ENCODE measurements at regions not wholly inside any gene's neighbourhood (a gene's known extent, or its start where the extent isn't known, plus 50 kb on each side); places are given as distances from the start of the nearest gene placed in this dataset.

DNA sequence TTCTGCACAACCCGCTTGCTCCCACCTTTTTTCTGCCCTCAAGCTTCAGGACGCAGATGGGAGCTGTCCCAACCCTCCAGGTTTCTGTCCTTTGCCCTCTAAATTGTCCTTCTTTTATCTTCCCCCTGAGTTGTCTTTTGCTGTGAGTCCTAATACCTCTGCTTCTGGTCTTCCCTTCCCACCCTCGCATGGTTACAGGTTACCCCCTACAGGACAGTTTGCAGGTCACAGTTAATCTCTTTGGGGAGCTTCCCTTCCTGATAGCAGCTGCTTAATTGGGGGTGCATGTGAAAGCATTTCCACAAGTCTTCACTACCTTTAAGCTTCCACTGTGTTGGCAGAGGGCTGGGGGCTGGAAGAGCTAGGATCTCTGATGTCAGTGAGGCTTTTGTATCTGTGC, 121.5 kb upstream of the CXCL12 start:
- TF ChIP-seq, protein P1, sequence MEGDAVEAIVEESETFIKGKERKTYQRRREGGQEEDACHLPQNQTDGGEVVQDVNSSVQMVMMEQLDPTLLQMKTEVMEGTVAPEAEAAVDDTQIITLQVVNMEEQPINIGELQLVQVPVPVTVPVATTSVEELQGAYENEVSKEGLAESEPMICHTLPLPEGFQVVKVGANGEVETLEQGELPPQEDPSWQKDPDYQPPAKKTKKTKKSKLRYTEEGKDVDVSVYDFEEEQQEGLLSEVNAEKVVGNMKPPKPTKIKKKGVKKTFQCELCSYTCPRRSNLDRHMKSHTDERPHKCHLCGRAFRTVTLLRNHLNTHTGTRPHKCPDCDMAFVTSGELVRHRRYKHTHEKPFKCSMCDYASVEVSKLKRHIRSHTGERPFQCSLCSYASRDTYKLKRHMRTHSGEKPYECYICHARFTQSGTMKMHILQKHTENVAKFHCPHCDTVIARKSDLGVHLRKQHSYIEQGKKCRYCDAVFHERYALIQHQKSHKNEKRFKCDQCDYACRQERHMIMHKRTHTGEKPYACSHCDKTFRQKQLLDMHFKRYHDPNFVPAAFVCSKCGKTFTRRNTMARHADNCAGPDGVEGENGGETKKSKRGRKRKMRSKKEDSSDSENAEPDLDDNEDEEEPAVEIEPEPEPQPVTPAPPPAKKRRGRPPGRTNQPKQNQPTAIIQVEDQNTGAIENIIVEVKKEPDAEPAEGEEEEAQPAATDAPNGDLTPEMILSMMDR (IDR thresholded peaks at IDR 0.05 in 2 of 3, conservative IDR thresholded peaks at IDR 0.05 in 1 of 3; ENCODE audit: borderline replicate concordance in 1 of 3, insufficient read depth in 1 of 3, low read depth in 2 of 3, low read length in 2 of 3) = no peak
- TF ChIP-seq, protein P2, sequence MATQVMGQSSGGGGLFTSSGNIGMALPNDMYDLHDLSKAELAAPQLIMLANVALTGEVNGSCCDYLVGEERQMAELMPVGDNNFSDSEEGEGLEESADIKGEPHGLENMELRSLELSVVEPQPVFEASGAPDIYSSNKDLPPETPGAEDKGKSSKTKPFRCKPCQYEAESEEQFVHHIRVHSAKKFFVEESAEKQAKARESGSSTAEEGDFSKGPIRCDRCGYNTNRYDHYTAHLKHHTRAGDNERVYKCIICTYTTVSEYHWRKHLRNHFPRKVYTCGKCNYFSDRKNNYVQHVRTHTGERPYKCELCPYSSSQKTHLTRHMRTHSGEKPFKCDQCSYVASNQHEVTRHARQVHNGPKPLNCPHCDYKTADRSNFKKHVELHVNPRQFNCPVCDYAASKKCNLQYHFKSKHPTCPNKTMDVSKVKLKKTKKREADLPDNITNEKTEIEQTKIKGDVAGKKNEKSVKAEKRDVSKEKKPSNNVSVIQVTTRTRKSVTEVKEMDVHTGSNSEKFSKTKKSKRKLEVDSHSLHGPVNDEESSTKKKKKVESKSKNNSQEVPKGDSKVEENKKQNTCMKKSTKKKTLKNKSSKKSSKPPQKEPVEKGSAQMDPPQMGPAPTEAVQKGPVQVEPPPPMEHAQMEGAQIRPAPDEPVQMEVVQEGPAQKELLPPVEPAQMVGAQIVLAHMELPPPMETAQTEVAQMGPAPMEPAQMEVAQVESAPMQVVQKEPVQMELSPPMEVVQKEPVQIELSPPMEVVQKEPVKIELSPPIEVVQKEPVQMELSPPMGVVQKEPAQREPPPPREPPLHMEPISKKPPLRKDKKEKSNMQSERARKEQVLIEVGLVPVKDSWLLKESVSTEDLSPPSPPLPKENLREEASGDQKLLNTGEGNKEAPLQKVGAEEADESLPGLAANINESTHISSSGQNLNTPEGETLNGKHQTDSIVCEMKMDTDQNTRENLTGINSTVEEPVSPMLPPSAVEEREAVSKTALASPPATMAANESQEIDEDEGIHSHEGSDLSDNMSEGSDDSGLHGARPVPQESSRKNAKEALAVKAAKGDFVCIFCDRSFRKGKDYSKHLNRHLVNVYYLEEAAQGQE (IDR thresholded peaks at IDR 0.05; ENCODE audit: low read depth) = no peak
- TF ChIP-seq RAD21 (IDR thresholded peaks at IDR 0.05; ENCODE audit: low read depth) (no peak), JUND (IDR thresholded peaks at IDR 0.05) (no peak), SP1 (IDR thresholded peaks at IDR 0.05; ENCODE audit: low read depth) (no peak), EZH2 (IDR thresholded peaks at IDR 0.05) (no peak), POLR2A (IDR thresholded peaks at IDR 0.05; ENCODE audit: borderline replicate concordance, extremely low read depth, insufficient read depth, insufficient read length) (no peak), POLR2AphosphoS5 (IDR thresholded peaks at IDR 0.05; ENCODE audit: low read depth, low read length) (no peak), ZNF274 (IDR thresholded peaks at IDR 0.05; ENCODE audit: low read depth, low read length) (no peak)

Data from HCT116 (cell line).